PC-9 (cell line): ENCODE measurements at regions not wholly inside any gene's neighbourhood (a gene's known extent, or its start where the extent isn't known, plus 50 kb on each side); places are given as distances from the start of the nearest gene placed in this dataset.

Experiments
- CTCF ChIP-seq: fragments of 200-600 bp; sonication (generic); conservative IDR thresholded peaks from 2 replicates; pipeline ENCODE4 v1.6.1; 2017; ENCODE audit warnings: mixed run types, antibody characterized with exemption, mild to moderate bottlenecking, moderate library complexity
- EZH2 ChIP-seq: fragments of 200-600 bp; sonication (generic); IDR thresholded peaks from 2 replicates; pipeline ENCODE4 v1.8.0; 2017; ENCODE audit warnings: antibody characterized with exemption, low read depth

GRCh38 chr1:113281550-113281949 lies 108.8 kb upstream of the MAGI3 start:
- TF ChIP-seq CTCF (no peak), EZH2 (no peak)
